Heart right ventricle (tissue), 16 donors: ENCODE measurements at regions not wholly inside any gene's neighbourhood (a gene's known extent, or its start where the extent isn't known, plus 50 kb on each side); places are given as distances from the start of the nearest gene placed in this dataset.

Experiments used
- ATAC-seq, 8 donors: fragments of 200-7000 bp; cut with Tn5 transposase; one replicate each; pipeline ENCODE4 v1.9.1; 2020; ENCODE audit warnings: mild to moderate bottlenecking in 8 of 8, moderate library complexity in 8 of 8, moderate number of reproducible peaks in 1 of 8
- DNase-seq, 2 donors: peaks; one replicate each; pipeline ENCODE4 v3.0.0-alpha.2; 2020
- H3K27ac ChIP-seq, 10 donors: fragments of 200-600 bp; sonication (generic) in 2 of 10; one replicate each; pipeline versions ENCODE4 v1.5.0 to v1.8.0; 2020 to 2022; ENCODE audit warnings: mild to moderate bottlenecking in 3 of 10
- H3K27me3 ChIP-seq, 7 donors: fragments of 200-600 bp; one replicate each; pipeline ENCODE4 v1.8.0; 2021 to 2022; ENCODE audit warnings: mild to moderate bottlenecking in 2 of 7
- H3K36me3 ChIP-seq, 9 donors: fragments of 200-600 bp; sonication (generic) in 1 of 9; one replicate each; pipeline versions ENCODE4 v1.5.0 to v1.8.0; 2020 to 2022; ENCODE audit warnings: mild to moderate bottlenecking in 2 of 9
- H3K4me1 ChIP-seq, 9 donors: fragments of 200-600 bp; sonication (generic) in 1 of 9; one replicate each; pipeline versions ENCODE4 v1.5.0 to v1.8.0; 2020 to 2022; ENCODE audit warnings: mild to moderate bottlenecking in 4 of 9
- H3K4me3 ChIP-seq, 10 donors: fragments of 200-600 bp; sonication (generic) in 2 of 10; one replicate each; pipeline versions ENCODE4 v1.5.0 to v1.8.0; 2020 to 2022; ENCODE audit warnings: mild to moderate bottlenecking in 7 of 10, moderate library complexity in 2 of 10
- H3K9me3 ChIP-seq, 11 donors: fragments of 200-600 bp in 10 of 11; sonication (generic) in 2 of 11; one replicate each; pipeline versions ENCODE4 v1.5.0 to v1.8.0; 2013 to 2022; ENCODE audit warnings: mild to moderate bottlenecking in 2 of 11, control low read depth in 1 of 11, moderate library complexity in 1 of 11
- WGBS, 2 donors: extraction: QIAGEN DNeasy Blood & Tissue Kit; methylation state at CpG; one replicate each; pipeline ENCODE4 v1.1.7; 2013; ENCODE audit warnings: inconsistent platforms in 1 of 2; 5-methylcytosine and 5-hydroxymethylcytosine counted together
- intact Hi-C, 10 donors: fragments of 100-400 bp; cut with DNase I; formaldehyde crosslinking; loops; one replicate each; pipeline versions ENCODE4 v1.11.1 to v1.14.2; 2022
- TF ChIP-seq, protein P1 (sequence below), 9 donors: fragments of 200-600 bp; sonication (generic) in 2 of 9; IDR thresholded peaks; one replicate each; pipeline versions ENCODE4 v1.5.0 to v1.8.0; 2021 to 2022; ENCODE audit warnings: antibody characterized with exemption in 9 of 9, mild to moderate bottlenecking in 5 of 9, moderate library complexity in 1 of 9
- donor health status: Arrhythmogenic right ventricular cardiomyopathy.
- donor health status: ischemic (EF 13 %, LVEDD 7.1; RV severe dilation, severe dysfunction).
- donor health status: healthy with polysubstance abuse.
- donor health status: DM: no; HTN: yes; CAD: no.
- donor health status: DM: no; HTN: no; CAD: no.
- donor health status: ischemic (EF 25% LVEDD 6.9; RV normal size, moderate dysfunction).
- donor health status: ischemic (EF 25% LVEDD 5.7; RV mildly dilated, moderate dysfunction).
- donor health status: healthy.
- donor health status: DM: yes; HTN: yes; CAD: no.
- donor health status: Ischemic cardiomyopathy.
- donor health status: ischemic (EF 35%, LVEDD 5.7; RV mildly dilated, moderate dysfunction).
- donor health status: nonischemic (EF 11% LVEDD 7.7; RV severe dilation, severe dysfunction).
- donor health status: DM: yes; HTN: yes; CAD: no.
- donor health status: PGD.
- donor health status: ischemic (EF 29% LVEDD 5.4; RV normal size, mild dysfunction).
- donor health status: nonischemic (EF 23%, LVEDD 6.1; RV moderate dilation, normal function).

DNA sequence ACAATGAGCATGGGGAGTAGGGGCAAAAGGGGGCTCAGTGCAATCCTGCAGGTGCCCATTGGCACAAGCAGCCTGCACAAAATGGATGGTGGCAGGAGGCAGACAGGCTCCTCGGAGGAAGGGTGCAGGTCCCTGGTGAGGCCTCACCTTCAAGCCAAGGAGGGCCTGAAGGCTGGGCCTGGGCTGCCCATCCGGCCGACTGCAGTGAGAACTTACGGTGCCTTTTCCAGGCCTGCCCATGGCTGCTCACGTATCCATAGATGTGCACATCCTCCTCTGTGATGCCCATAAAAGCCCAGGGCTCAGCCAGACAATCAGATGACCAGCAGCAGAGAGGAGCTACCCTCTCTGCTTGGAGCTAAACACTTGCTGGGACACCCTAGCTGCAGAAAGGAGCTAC is 1089.8 kb downstream of the PCDH18 start:
- TF ChIP-seq, protein P1, sequence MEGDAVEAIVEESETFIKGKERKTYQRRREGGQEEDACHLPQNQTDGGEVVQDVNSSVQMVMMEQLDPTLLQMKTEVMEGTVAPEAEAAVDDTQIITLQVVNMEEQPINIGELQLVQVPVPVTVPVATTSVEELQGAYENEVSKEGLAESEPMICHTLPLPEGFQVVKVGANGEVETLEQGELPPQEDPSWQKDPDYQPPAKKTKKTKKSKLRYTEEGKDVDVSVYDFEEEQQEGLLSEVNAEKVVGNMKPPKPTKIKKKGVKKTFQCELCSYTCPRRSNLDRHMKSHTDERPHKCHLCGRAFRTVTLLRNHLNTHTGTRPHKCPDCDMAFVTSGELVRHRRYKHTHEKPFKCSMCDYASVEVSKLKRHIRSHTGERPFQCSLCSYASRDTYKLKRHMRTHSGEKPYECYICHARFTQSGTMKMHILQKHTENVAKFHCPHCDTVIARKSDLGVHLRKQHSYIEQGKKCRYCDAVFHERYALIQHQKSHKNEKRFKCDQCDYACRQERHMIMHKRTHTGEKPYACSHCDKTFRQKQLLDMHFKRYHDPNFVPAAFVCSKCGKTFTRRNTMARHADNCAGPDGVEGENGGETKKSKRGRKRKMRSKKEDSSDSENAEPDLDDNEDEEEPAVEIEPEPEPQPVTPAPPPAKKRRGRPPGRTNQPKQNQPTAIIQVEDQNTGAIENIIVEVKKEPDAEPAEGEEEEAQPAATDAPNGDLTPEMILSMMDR (IDR thresholded peaks at IDR 0.05): no peak
- Histone ChIP-seq H3K4me1 (no peaks in the 10 kb centered on the region), H3K36me3 (no peaks in the 10 kb centered on the region), H3K9me3 (no peaks in the 10 kb centered on the region), H3K4me3 (no peak overlapping the region), H3K27ac (no peak overlapping the region), H3K27me3 (no peaks in the 10 kb centered on the region)
- intact Hi-C loops: no loop called here
- 91 to 93% methylated on average over 5 of the region's 5 CpGs for WGBS, 2 donors
- no peak for ATAC-seq
- no peak for DNase-seq

DNA sequence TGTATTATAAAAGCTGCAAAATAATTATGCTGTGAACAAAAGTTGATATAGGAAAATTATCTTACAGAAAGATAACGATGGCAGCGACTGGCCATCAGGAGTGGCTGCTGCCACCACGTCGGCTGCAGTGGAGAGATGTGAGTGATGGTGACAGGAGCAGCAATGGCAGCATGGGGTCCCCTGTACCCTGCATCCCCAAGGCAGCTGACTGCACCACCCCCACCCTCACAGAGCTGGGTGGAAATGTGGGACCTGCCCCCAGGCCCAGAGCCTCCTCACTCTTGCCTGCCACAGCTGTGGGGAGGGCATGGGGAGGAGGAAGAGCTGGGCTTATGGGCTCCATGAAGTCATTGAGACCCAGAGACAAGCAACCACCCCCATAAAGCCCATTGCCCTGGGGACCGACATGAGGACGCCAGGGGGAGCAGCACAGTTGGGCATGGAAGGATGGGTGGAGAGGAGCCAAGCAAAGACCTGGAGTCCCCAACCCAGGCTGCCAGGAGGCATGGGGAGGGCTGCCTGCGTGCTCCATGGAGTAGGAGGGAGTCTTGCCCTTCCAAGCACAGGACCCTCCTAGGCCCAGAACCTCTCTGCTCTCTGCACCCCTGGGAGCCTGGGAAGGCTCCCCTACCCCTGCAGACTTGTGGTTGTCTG is 1090.5 kb downstream of the PCDH18 start:
- DNase-seq (no peak), ATAC-seq (no peak)
- H3K36me3 ChIP-seq: no peaks in the 10 kb centered on the region
- H3K27ac ChIP-seq: no peak overlapping the region
- H3K9me3 ChIP-seq: no peaks in the 10 kb centered on the region
- H3K4me3 ChIP-seq: no peak overlapping the region
- intact Hi-C loops: no loop called here
- TF ChIP-seq, protein P1 (IDR thresholded peaks at IDR 0.05): no peak
- no peaks in the 10 kb centered on the region for H3K4me1 ChIP-seq
- no peaks in the 10 kb centered on the region for H3K27me3 ChIP-seq
- WGBS, 2 donors: 85 to 92% methylated on average over 7 of the region's 7 CpGs

DNA sequence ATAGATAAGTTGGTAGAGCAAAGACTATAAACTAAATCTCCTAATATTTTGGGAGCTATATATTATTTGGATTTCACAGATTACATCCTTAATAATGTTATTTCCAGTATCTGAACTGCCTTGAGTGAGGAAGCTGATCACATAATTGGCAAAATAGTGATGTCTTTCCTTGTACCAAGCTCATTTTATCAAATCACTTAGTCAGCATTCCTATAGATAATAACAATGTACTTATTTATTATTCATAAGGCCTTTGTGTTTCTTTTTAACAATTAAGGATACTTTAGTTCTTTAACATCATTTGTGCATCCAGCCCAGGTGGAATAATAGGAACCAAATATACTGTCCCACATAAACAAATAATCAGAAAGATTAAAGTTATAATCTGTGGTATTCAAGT is 1093.6 kb downstream of the PCDH18 start:
- H3K4me3 ChIP-seq: no peak overlapping the region
- H3K27me3 ChIP-seq: no peaks in the 10 kb centered on the region
- intact Hi-C loops: no loop called here
- DNase-seq (no peak), ATAC-seq (no peak)
- no peak overlapping the region for H3K27ac ChIP-seq
- TF ChIP-seq, protein P1 (IDR thresholded peaks at IDR 0.05): no peak
- no peaks in the 10 kb centered on the region for H3K36me3 ChIP-seq
- no peaks in the 10 kb centered on the region for H3K4me1 ChIP-seq
- no peaks in the 10 kb centered on the region for H3K9me3 ChIP-seq

DNA sequence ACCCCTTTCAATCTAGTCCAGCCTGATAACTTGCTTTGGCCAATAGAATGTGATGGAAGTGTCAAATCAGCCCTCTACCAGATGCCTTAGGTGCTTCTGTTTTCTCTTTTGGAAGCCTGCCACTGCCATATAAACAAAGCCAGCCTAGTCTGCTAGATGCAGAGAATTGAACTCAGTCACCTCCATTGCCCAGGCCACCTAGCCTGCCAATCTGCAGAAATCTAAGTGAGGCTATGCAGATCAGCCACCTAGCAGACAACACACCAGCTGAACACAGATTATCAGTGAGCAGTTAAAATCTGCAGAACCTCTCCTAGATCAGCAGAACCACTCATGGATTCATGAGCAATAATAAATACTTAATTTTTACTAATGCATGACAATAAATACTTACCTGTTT is 1108.2 kb downstream of the PCDH18 start:
- TF ChIP-seq, protein P1 (IDR thresholded peaks at IDR 0.05): no peak
- Histone ChIP-seq H3K27ac (no peak overlapping the region), H3K9me3 (no peaks in the 10 kb centered on the region), H3K4me3 (no peak overlapping the region), H3K36me3 (no peaks in the 10 kb centered on the region), H3K4me1 (no peaks in the 10 kb centered on the region), H3K27me3 (no peaks in the 10 kb centered on the region)
- intact Hi-C loops: no loop called here
- ATAC-seq: no peak
- DNase-seq: no peak
